ENCODE measurements at regions not wholly inside any gene's neighbourhood (a gene's known extent, or its start where the extent isn't known, plus 50 kb on each side); places are given as distances from the start of the nearest gene placed in this dataset.

- TF ChIP-seq, protein P1, sequence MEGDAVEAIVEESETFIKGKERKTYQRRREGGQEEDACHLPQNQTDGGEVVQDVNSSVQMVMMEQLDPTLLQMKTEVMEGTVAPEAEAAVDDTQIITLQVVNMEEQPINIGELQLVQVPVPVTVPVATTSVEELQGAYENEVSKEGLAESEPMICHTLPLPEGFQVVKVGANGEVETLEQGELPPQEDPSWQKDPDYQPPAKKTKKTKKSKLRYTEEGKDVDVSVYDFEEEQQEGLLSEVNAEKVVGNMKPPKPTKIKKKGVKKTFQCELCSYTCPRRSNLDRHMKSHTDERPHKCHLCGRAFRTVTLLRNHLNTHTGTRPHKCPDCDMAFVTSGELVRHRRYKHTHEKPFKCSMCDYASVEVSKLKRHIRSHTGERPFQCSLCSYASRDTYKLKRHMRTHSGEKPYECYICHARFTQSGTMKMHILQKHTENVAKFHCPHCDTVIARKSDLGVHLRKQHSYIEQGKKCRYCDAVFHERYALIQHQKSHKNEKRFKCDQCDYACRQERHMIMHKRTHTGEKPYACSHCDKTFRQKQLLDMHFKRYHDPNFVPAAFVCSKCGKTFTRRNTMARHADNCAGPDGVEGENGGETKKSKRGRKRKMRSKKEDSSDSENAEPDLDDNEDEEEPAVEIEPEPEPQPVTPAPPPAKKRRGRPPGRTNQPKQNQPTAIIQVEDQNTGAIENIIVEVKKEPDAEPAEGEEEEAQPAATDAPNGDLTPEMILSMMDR (IDR thresholded peaks at IDR 0.05), result no peak
- no peak for TF ChIP-seq POLR2A (IDR thresholded peaks at IDR 0.05)
Measured at GRCh38 chr5:89130851-89131250, 247.9 kb upstream of the MEF2C start.
